GM20000 (cell line): ENCODE measurements at regions not wholly inside any gene's neighbourhood (a gene's known extent, or its start where the extent isn't known, plus 50 kb on each side); places are given as distances from the start of the nearest gene placed in this dataset.

Source experiments
- DNase-seq: peaks from one replicate; pipeline ENCODE4 v3.0.0; 2012; ENCODE audit warnings: low spot score
- TF ChIP-seq, protein P1 (sequence below): IDR thresholded peaks from 2 replicates; pipeline ENCODE4 v1.5.1; 2012; ENCODE audit warnings: mild to moderate bottlenecking, control low read depth; ENCODE audit errors: extremely low read depth, missing control alignments

DNA sequence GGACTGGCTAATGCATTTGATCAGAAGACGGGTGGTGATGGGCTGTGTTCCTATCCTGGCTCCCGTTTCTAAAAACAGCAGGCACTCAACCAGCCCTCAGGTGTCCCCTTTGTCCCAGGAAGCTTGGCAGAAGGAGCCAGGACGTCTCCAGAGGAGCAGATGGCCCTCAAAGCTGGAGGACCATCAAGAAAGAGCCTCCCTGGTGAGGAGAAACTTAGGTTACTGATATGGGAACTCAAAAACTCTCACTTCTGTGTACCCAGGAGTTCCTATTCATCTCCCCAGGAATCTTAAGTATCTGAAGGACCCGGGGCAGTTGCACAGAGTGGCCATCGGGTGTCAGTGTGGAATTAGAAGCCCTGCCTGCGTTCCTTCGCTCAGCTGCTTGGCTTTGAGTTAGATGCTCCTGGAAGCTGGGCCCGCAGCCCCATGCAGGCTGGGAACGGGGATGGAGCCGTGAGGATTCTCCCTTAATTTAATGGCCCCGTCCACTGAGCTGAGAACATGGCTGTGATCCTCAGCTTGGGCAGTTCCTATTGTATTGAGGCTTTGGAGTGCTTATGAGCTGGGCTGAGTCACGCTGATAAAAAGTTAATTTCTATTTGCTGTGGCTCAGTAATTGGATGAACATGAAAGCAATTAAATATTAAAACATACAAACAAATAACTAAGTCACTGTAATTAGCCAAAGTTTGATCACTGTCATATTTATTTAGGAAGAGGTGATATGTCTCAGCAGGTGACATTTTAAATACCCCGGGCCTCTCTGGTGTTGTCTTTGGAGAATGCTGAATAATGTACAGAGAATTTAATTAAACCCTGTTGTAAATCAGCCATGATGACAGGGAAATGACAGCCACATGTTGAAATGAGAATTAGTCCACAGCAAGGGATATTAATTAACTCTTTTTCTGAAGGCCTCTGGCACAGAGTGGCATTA, 402.1 kb downstream of the SEC14L1 start:
- peak; percentile 84 for DNase-seq
- TF ChIP-seq, protein P1, sequence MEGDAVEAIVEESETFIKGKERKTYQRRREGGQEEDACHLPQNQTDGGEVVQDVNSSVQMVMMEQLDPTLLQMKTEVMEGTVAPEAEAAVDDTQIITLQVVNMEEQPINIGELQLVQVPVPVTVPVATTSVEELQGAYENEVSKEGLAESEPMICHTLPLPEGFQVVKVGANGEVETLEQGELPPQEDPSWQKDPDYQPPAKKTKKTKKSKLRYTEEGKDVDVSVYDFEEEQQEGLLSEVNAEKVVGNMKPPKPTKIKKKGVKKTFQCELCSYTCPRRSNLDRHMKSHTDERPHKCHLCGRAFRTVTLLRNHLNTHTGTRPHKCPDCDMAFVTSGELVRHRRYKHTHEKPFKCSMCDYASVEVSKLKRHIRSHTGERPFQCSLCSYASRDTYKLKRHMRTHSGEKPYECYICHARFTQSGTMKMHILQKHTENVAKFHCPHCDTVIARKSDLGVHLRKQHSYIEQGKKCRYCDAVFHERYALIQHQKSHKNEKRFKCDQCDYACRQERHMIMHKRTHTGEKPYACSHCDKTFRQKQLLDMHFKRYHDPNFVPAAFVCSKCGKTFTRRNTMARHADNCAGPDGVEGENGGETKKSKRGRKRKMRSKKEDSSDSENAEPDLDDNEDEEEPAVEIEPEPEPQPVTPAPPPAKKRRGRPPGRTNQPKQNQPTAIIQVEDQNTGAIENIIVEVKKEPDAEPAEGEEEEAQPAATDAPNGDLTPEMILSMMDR, result peak; percentile 69

DNA sequence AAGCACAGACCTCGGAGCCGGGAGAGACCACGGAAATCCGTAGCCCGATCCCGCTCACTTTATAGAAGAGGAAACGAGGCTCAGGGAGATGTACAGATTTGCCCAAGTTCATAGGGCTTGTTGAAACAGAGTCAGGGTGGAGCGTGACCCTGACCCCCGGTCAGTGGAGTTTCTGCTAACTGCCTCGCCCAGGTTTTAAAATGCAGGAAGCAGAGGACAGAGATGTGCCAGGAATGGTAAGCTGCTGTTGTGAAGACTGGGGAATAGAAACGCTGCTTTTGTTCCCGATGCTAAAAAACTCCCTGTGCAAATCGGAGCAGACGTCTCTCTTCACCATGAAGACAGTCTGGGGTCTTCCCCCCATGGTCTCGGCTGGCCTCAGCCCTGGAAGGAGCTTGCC, 403.0 kb downstream of the SEC14L1 start:
- no peak for DNase-seq

GRCh38 chr17:77544347-77545110, 403.8 kb downstream of the SEC14L1 start:
- no peak for DNase-seq
- TF ChIP-seq, protein P1, result no peak

More for the DNA sequence above, 403.0 kb downstream of the SEC14L1 start:
- TF ChIP-seq, protein P1, result no peak

GRCh38 chr17:77546772-77547241, 406.0 kb downstream of the SEC14L1 start:
- DNase-seq, result no peak
- TF ChIP-seq, protein P1, result no peak

DNA sequence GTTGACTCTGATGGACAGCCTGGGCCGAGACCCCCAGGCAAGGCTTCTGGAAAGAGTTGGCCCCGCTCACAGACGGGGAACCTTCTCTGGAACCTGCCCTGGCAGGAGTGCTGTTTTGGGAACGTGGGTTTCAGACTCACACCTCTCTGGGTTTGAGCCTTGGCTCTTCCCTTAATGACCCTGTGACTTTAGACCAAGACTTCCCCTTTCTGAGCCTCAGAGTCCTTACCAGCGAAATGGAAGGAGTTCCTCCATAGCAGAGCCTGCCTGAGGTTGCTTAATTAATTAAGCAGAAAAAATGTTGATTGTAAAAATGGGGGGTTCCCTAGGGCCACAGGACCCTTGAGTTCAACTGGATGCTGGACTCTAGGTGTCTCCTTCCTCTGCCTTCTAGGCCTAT, 408.2 kb downstream of the SEC14L1 start:
- TF ChIP-seq, protein P1, result no peak
- no peak for DNase-seq

DNA sequence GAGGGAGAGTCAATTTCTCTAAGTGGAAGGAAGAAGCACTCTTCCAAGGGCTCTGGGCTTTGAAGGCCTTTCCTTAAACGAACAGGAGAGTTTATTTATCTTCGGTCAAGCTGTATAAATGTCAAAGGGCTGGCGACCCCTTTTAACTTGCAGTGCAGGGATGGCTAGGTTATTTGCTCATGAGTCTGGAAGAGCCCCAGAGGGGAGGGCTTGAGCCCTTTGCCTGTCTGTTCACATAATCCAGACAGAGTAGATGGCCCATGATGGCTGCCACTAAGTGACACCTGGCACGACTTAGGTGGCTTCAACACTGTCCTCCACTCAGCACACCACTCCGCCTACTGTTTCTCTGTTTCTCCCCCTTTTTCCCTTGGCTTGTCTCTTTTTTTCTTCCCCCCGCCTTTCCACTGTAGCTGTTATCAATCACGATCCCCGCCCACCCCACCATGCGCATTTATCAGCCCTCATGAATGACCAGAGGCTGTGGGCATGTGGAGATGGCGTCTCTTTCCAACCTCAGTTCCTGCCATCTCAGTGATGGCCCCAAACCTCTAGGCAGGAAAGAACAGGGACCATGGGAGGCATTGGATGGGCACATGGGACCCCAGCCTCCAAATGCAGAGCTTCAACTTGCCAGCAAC, 408.7 kb upstream of the TNRC6C start:
- TF ChIP-seq, protein P1, result no peak
- DNase-seq, result no peak
